Effector CD4-positive, alpha-beta T cell (primary cell): ENCODE measurements at regions not wholly inside any gene's neighbourhood (a gene's known extent, or its start where the extent isn't known, plus 50 kb on each side); places are given as distances from the start of the nearest gene placed in this dataset.
"Not testable (repeated sequence)": the region's sequence is repeated elsewhere in the genome, so short reads cannot be mapped to it uniquely, and the experiment has no call there.

Experiments
- DNase-seq: peaks from one replicate; pipeline ENCODE4 v3.0.0-alpha.2; 2020

DNA sequence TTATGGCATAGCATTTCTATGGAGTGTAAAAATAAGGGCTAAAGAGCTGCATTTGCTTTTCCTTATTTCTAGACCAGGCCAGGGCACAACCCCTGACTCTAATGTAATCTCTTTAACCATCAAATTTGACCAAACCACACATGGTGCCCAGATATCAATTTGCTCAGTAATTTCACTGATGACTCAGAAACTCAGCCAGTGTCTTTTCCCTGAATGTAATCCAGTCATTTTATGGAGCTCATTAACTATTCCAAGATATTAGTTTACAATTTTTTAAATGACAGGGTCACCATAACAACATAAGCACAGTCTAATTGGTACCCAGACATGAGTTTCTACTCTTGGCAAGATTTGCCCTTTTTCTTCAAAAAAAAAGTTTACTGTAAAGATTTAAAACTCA is 270.8 kb upstream of the AGAP1 start:
- DNase-seq, result no peak

DNA sequence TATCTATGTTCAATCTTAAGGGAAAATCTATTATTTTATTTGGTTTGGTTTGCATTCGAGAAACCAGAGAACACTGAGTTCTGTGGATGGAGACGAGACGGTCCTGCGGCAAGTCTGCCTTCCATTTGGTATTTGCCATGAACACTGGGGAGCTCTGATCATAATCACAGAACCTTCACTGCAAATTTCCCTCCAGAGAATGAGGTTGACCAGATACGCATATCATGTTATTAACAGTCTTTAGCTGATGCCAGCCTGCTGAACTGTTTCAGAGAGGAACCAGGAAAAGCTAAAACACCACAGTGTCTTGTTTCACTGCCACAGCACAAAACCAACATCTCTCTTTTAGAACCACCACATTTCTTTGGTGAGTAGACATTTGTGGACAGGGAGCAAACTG is 269.4 kb upstream of the AGAP1 start:
- DNase-seq, result no peak

DNA sequence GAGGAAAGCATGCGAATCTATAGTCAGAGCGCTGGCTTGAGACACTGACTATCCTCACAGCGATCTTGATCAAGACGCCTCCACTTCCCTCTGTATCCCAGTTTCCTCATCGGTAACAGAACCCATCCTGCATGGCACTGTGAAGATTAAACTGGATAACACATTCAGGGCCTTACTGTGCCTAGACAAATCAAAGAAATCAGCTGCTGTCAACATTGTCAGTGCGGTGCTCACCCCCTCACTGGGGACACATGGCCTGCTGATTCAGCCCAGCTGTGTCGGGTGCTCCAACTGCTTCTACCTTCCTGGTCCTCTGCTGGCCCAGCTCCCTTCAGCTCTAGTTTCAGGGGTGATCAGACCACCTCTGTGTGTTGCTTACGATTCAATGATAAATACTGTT is 268.6 kb upstream of the AGAP1 start:
- DNase-seq, result no peak

DNA sequence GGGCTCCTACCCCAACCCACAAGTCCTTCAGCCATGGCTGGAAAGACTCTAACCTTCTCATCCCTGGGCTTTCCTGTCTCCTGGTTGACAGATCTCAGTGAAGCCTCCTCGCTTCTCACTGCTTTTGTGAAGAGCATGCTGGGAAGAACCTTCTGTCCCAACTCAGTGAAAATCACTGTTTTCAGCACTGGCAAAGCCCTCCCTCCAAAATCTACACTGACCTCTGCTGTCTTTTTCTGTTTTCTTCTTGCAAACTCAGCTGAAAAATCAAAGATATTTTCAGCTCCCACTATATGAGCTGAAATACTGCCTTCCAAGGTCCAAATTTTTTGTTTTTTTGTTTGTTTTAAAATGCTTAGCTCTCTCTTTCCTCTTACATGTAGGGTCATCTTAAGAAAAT is 266.3 kb upstream of the AGAP1 start:
- DNase-seq, result no peak

DNA sequence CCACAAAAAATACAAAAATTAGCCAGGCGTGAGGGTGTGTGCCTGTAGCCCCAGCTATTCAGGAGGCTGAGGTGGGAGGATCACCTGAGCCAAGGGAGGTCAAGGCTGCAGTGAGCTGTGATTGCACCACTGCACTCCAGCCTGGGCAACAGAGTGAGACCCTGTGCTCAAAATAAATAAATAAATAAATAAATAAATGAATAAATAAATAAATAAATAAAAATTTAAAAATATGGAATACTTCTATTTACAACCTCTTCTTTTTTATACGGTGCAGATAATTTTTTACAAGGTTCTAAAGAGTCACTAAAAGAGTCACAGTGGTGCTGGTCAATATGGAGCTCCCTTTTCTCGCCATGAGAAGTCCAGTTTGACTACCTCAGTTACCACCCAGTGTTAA is 265.4 kb upstream of the AGAP1 start:
- not testable (repeated sequence) for DNase-seq

DNA sequence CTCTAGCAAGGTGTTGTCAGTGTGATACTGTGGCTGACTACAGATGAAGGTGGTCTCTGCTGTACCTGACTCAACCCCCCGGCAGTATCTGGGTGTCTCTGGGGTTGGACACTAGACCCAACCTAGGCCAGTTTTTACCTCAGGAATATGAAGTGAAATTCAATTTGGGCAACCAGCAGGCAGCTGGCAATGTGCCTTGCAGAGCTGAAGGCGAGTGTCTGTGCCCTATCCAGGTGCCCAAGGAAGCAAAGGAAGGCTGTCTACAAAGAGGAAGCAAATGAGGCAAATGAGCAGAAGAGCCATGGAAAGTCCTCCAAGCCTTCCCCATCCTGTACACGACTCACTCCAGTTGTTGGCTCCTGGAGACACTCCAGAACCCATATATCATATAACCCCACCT is 264.6 kb upstream of the AGAP1 start:
- DNase-seq, result no peak

DNA sequence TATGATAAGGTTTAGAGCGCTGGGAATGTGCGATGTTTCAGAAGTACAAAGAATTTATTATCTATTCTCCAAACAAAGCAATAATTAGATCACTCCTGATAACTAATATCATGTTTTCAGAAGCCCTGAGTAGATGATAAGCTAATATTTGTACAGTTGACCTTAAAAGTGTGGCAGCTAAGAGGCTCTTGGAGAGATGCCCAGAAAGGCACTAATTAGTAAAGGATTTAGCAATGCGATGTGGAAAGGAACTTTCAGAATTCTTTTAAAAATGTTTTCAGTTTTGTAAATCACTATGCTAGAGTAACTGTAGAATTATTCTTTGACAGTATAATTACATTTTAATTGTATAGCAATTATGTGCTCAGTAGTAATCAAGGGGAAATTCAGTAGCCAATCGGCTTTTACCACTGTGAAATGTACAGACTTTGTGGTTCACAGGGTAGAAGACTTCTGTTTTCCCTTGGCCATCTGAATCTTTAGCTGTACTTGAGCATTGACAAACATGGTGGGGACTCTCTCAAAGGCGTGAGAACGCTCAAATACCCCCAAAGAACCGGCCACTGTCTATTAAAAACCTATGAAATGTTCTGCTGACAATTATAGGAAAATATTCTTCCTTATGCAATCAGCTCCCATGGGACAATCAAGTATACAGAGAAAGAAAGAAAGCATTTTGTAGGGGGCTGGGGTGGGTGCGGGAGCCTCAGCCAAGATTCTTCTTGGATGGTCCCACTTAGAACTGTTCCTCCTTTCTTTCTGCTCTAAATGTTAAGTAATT is 262.8 kb upstream of the AGAP1 start:
- no peak for DNase-seq

DNA sequence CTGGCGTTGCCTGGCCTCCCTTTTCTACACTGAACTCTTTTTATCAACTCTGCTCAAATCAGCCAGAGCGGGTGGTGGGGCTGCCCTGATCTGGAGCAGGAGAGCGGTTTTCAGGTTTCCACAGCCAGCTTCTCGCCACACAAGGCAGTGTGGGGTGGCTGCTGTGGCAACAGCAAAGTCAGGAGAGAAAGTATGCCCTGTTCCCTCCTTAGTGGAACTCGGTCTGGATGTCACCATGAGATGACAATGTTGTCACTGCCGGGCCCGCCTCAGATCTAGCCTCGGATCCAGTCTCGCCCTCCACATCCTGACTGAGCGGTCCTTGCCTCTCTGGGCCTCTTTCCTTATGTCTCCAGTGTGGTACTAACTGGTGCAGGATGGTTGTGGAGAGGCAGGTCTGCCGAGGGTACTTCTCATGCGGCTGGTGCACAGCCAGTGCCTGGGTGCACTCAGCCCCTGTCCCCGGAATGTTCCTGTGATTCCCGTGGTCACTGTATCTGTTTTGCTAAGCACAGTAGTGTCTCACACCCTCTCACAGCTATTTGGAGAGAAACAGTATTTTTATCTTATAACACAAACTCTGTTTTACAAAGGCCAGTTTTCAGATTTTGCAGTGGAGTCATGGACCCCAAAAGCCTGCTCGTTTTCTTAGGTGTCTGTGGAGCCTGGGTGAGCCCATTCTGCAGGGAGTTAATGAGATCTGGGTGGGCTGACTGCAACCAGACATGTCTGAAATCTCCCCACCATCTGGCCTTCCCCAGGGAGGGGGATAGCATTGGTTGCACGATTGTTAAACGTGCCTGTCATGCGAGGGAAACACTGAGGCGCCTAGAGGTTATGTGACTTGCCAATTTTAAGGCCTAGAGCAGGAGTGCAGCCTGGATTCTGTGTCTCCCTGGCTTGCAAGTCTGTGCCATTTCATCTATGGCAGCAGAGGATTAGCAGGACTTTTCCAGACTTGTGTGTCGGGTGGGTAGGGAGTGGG is 261.1 kb upstream of the AGAP1 start:
- no peak for DNase-seq

DNA sequence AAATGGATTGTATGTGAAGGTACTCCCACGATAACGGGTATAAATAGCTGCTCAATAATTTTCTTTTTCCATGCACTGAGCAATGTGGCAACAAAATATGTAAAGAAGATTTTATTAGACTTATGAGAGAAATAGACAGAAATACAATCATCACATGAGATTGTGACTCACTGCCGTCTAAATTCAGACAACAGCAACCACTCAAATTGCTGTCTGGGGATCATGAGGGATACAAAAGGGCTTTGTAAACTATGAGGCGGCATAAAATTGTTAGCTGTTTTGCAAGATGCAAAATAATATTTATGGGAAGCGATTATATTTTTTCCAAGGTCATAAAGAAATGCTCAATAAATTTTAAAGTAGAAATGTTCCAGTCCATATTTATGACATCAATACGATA is 259.1 kb upstream of the AGAP1 start:
- DNase-seq, result no peak

DNA sequence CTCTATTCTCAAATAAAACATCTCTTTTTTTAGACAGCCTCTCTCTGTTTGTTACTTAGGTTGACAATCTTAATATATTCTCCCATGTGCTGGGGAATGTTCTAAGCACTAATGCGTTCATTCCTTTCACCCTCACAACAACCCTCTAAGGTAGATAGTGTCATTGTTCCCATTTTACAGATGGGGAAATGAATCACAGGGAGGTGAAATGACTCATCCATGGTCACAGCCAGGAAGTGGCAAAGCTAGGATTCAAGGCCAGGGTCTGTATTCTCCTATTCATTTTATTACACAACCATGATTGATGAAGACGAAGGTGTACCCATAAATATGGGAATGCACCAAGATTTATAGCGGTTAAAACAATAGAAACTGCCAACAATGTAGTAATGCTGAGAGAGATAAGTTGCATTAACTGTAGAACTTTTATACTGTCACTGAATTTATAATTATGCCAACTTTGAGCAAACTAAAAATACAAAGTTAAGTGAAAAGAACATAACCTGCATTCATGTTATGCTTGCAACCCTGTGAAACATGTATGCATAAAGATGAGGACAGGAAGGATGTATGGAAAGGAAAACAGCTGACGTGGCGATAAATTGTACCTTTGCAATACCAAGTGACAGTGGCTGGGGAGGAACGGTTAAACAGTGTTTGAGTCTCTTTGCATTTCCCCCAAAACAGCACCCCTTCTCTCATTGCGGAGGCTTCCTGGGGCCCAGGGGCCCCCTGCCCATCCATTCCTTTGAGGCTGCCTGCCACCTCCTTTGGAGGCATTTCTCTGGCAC is 257.7 kb upstream of the AGAP1 start:
- DNase-seq, result no peak

DNA sequence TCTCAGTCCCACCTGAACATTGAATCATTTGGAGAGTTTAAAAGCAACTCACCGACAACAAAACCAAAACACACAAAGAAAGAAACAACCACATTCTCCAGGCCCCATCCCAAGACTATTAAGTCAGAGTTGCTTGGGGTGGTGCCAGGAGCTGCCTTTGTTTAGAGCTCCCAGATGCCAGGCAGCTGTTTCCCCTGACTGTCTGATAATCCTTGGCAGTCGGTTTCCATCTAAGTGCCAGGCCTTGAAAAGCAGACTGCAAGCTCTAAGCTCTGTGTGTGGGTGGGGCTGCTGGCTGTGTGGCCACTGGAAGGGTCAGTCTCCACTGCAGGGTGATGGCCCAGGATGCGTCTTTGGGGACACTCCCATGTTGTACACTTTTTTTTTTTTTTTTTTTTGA is 255.3 kb upstream of the AGAP1 start:
- no peak for DNase-seq

DNA sequence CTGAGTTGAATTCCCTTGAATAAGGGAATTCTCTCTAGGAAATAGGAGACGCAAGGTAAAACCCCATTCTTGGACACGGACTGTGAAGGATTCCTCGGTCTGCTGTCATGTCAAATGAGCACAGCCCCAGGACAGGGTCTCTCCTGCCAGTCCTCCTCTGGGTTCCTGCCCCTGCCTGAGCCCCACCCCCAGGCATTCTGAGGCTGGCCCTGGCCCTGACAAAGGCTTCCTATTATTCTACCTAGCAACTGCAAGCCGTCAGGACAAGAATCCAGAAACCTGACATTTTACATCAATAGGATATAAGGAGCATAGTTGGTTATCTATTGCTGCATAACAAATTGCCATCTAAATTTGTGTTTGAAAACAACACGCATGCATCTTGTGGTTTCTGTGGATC is 253.3 kb upstream of the AGAP1 start:
- DNase-seq, result no peak

DNA sequence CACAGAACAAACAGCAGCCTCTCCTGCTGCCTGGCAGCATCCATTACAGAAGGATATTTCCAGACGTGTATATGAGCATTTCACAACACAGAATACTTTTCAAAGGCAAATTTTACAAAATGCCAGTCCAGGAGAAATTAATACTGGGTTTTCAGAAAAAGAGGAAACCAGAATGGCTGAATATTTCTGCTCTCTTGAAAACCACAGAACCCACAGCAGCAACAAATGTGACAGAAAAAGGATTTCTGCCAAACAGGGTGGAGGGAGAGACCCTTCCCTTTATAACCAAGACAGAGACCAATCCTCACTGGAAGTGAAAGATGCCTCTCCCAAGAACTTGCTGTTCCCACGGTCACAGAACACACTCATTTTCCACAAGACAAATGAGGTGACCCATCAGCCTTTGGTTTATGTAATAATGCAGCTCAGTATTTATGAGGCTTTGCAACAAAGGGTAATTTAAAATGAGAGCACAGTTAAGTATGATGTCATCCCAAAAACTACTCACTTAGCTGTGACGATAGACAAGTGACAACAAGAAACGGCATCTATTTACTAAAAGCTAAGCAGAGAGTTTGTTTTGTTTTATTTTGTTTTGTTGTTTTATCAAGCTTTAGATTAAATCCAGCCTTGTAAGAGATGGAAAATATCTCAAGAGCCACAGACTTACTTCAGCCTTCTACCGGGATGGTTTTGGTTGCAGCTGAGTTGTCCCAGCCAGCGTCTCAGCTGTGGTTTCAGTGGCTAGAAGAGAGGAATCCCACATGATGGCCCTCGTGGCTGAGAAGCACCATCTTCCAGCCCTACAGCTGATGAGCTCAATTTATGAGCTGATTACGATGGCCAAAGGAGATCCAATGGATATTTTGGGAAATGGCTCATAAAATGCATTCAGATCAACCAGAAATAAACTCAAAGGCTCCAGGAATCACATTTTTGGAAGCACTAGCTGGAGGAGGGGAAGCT is 249.3 kb upstream of the AGAP1 start:
- DNase-seq, result no peak

DNA sequence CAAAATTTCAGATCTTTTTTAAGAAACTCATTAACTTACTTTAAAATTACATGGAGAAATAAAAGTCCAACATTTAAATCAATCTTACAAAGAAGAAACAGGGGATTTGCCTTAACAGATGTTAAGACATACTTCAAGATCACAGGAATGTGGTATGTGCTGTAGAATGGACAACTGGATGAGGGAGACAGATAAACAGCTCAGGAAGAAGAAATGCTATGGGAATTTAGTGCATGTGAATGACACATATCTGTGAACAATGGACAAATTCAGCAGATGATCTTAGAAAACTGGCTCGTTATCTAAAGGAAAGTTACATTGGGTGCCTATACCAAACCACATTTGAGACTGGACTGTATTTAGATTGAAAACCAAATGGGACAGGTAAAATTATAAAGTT is 246.8 kb upstream of the AGAP1 start:
- DNase-seq, result no peak

DNA sequence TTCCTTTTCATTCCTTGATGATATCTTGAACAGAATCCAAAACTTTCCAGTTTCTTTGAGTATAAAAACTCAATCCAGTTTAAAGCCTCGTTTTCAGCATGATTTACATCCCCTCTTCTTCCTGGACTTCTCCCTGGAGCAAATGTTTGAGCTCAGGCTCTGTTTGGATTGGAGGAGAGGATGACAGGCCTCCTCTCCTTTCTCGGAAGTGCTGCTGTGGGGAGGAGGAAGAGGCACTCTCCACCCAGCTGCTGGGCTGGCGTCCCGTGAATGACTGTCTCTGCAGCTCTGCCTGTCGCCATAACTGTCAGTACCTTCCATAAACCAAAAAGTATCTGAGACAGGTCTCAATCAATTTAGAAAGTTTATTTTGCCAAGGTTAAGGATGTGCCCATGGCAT is 238.2 kb upstream of the AGAP1 start:
- DNase-seq, result no peak

DNA sequence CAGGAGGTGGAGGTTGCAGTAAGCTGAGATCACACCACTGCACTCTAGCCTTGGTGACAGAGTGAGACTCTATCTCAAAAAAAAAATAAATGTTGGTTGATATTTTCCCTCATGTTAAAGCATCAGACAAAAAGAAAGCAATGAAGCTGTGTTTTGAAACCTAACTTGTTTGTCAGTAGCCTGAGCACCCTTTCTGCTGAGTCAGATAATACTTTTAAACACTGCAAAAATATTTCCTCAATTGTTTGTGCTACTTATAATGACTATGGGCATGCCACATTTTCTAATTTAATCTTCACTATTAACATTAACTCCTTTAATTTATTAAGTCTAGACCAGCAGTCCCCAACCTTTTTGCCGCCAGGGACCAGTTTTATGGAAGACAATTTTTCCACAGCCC is 236.3 kb upstream of the AGAP1 start:
- DNase-seq, result no peak

DNA sequence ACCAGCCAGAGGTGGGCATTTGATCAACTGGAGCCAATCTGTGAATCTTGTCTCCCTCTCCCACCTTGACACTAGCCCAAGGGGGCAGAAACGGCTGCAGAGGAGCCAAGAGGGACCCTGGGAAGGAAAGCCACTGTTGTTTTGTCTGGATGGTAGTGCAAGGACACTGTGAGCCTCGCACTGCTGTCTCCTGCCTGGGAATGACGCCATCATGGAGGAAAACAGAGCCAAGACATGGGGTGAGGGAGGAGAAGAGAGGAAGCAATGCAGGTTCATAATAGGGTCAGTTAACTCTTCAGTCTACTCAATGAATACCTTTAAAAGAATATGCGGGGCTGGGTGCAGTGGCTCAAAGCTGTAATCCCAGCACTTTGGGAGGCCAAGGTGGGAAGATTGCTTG is 231.1 kb upstream of the AGAP1 start:
- DNase-seq, result no peak

DNA sequence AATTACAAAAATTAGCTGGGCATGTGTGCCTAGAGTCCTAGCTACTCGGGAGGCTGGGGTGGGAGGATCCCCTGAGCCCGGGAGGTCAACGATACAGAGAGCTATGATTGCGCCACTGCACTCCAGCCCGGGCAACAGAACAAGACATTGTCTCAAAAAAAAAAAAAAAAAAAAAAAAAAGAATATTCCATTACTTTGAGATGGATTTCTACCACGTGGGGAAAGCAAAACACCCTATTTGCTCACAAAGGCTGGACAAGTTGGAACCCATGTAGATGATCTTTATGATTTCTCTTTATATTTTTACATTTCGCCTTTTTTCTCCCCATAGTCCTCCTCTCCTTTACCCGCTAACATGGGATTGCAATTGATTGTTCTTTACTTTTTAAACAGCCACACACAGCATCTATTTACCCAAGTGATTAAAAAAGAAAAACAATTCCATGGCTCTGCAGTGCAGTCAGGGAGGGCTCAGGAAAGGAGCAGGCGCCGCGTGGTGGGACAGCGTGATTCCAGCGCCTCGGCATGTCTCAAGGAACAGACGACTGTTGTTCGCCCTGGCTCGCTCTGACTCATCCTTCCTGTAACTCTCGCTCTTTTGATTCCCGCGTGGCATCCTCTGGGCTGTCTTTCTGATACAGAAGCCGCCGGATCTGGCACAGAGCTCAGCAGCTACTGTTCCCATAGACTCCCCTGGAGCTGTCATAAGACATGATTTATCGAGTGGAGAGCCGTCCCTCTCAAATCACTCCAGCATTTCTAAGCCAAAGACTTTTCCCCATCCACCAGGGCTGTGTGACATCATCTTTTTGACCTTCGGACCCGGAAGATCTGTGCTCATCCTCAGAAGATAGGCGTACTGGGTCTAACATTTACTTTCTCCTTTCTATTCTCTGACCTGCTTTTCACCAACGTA is 230.4 kb upstream of the AGAP1 start:
- no peak for DNase-seq

DNA sequence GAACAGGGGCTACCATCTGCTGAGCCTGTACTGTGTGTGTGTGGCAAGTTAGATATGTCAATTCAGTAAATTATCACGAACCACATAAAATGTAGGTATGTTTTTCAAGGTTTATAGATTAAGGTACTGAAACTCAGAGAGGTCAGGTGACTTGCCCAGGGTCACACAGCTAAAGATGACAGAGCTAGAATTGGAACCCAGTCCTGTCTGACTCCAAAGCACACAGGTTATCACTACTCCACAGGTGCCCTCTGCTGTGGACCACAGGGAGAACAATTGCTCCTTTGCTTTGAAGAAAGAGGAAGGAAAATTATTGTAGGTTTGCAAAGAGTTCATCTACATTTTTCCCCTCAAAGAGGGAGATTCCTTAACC is 229.7 kb upstream of the AGAP1 start:
- DNase-seq, result no peak

DNA sequence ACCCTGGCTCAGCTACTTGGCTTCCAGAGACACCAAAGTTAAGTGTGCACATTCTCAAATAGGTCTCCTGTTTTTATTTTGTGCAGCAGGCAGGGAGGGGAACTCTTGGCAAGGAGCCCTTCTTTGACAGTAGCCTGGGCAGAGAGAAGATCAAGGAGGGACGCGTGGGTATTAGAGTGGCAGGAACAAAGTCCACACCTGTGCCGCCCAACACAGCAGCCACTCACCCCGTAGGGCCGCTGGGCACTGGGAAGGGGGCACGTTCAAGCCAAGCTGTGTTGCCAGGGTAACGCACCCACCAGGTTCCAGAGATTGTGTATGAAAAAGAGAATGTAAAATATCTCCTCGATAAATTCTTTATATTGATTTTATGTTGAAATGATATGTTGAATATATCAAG is 229.3 kb upstream of the AGAP1 start:
- no peak for DNase-seq

DNA sequence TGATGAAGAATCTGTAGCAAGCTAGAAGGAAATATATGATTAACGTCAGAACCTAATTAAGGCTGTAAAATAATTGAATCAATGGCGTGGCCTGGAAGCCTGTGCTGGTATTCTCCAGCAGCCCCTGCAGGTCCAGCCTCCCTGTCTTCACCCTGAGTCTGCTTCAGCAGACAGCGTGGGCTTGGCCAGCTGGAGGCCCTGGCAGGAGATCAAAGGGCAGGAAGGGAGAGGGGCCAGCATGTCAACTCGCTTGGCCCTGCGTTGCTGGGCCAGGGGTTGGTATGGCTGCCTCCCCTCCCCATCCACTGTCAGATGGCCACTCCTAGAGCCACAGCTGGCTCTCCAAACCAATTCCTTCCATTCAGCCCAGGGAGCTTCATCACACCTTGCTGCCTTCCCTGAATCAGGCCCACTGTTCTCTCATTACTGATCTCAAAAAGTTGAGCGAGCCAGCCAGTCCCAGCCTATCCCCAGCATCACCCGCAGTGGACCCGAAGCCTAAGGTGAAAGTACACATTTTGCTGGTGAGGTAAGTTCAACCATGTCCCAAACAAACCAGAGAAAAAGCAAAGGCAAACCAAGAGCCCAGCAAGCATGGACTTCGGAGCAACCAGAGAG is 228.4 kb upstream of the AGAP1 start:
- no peak for DNase-seq
